ENCODE measurements at regions not wholly inside any gene's neighbourhood (a gene's known extent, or its start where the extent isn't known, plus 50 kb on each side); places are given as distances from the start of the nearest gene placed in this dataset.
"Not testable (repeated sequence)": the region's sequence is repeated elsewhere in the genome, so short reads cannot be mapped to it uniquely, and the experiment has no call there.

- ChIA-PET POLR2A (no interaction called here), CTCF (no interaction called here)
- Mint-ChIP-seq H3K27me3 (no peaks in the 10 kb centered on the region), H3K27ac (no peak overlapping the region), H3K36me3 (no peaks in the 10 kb centered on the region), H3K9me3 (no peaks in the 10 kb centered on the region), H3K4me3 (no peak overlapping the region), H3K4me1 (no peaks in the 10 kb centered on the region)
- no peak for ATAC-seq (replicated peaks in 1 of 4)
- Histone ChIP-seq H3K27me3 (replicated peaks in 1 of 2; ENCODE audit: control insufficient read depth in 2 of 2, extremely low read depth in 1 of 2, insufficient read depth in 2 of 2, low read length in 1 of 2) (no peaks in the 10 kb centered on the region), H3K27ac (ENCODE audit: low read length) (no peak overlapping the region), H3K4me3 (ENCODE audit: control insufficient read depth in 1 of 2, extremely low read depth in 1 of 2, low read length in 1 of 2) (no peak overlapping the region), H3K4me1 (ENCODE audit: control insufficient read depth in 1 of 2, extremely low read depth in 1 of 2, insufficient read depth in 2 of 2, low read length in 2 of 2) (no peaks in the 10 kb centered on the region), H3K36me3 (ENCODE audit: control insufficient read depth in 2 of 2, extremely low read depth in 1 of 2, insufficient read depth in 1 of 2, low read length in 1 of 2) (no peaks in the 10 kb centered on the region), H3K9me3 (no peaks in the 10 kb centered on the region)
- 74% methylated on average over 4 of the region's 4 CpGs for WGBS (ENCODE audit: insufficient coverage)
- no peak for DNase-seq
Measured at GRCh38 chr2:102871707-102872106, 109.9 kb downstream of the TMEM182 start.

GRCh38 chr2:102872388-102872787 lies 110.6 kb downstream of the TMEM182 start:
- Histone ChIP-seq H3K4me3 (ENCODE audit: control insufficient read depth in 1 of 2, extremely low read depth in 1 of 2, low read length in 1 of 2) (no peak overlapping the region), H3K4me1 (ENCODE audit: control insufficient read depth in 1 of 2, extremely low read depth in 1 of 2, insufficient read depth in 2 of 2, low read length in 2 of 2) (no peaks in the 10 kb centered on the region), H3K27me3 (replicated peaks in 1 of 2; ENCODE audit: control insufficient read depth in 2 of 2, extremely low read depth in 1 of 2, insufficient read depth in 2 of 2, low read length in 1 of 2) (no peaks in the 10 kb centered on the region), H3K27ac (ENCODE audit: low read length) (no peak overlapping the region), H3K9me3 (no peaks in the 10 kb centered on the region), H3K36me3 (ENCODE audit: control insufficient read depth in 2 of 2, extremely low read depth in 1 of 2, insufficient read depth in 1 of 2, low read length in 1 of 2) (no peaks in the 10 kb centered on the region)
- CTCF ChIA-PET, result no interaction called here
- Mint-ChIP-seq H3K36me3 (peaks cover 4% of the 10 kb centered on the region), H3K4me1 (no peaks in the 10 kb centered on the region), H3K27ac (no peak overlapping the region), H3K4me3 (no peak overlapping the region), H3K27me3 (peaks cover 0 to 5% of the 10 kb centered on the region in 2 donors), H3K9me3 (peaks cover 5% of the 10 kb centered on the region in 3 donors)
- ATAC-seq (replicated peaks in 1 of 4) (no peak), DNase-seq (no peak)
- POLR2A ChIA-PET, result no interaction called here
- WGBS (ENCODE audit: insufficient coverage), result 100% methylated on average over 1 of the region's 2 CpGs

DNA sequence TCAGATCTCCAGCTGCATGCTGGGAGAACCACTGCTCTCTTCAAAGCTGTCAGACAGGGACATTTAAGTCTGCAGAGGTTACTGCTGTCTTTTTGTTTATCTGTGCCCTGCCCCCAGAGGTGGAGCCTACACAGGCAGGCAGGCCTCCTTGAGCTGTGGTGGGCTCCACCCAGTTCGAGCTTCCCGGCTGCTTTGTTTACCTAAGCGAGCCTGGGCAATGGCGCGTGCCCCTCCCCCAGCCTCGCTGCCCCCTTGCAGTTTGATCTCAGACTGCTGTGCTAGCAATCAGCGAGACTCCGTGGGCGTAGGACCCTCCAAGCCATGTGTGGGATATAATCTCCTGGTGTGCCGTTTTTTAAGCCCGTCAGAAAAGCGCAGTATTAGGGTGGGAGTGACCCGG lies 117.7 kb downstream of the TMEM182 start:
- H3K4me3 ChIP-seq (ENCODE audit: control insufficient read depth in 1 of 2, extremely low read depth in 1 of 2, low read length in 1 of 2); H3K4me3 Mint-ChIP-seq; H3K4me1 Mint-ChIP-seq; H3K36me3 ChIP-seq (ENCODE audit: control insufficient read depth in 2 of 2, extremely low read depth in 1 of 2, insufficient read depth in 1 of 2, low read length in 1 of 2); H3K9me3 Mint-ChIP-seq; H3K4me1 ChIP-seq (ENCODE audit: control insufficient read depth in 1 of 2, extremely low read depth in 1 of 2, insufficient read depth in 2 of 2, low read length in 2 of 2); H3K36me3 Mint-ChIP-seq; ATAC-seq (replicated peaks in 1 of 4); CTCF ChIA-PET; POLR2A ChIA-PET; H3K27ac ChIP-seq (ENCODE audit: low read length); H3K9me3 ChIP-seq; H3K27me3 ChIP-seq (replicated peaks in 1 of 2; ENCODE audit: control insufficient read depth in 2 of 2, extremely low read depth in 1 of 2, insufficient read depth in 2 of 2, low read length in 1 of 2); DNase-seq; H3K27ac Mint-ChIP-seq; H3K27me3 Mint-ChIP-seq: not testable (repeated sequence)
- WGBS (ENCODE audit: insufficient coverage), result 92% methylated on average over 7 of the region's 13 CpGs

- DNase-seq (no peak), ATAC-seq (replicated peaks in 1 of 4) (no peak)
- H3K4me3 ChIP-seq (ENCODE audit: control insufficient read depth in 1 of 2, extremely low read depth in 1 of 2, low read length in 1 of 2), result no peak overlapping the region
- CTCF ChIA-PET, result no interaction called here
- H3K27ac ChIP-seq (ENCODE audit: low read length), result no peak overlapping the region
- POLR2A ChIA-PET, result interaction anchor here in 1 of 2 donors (0.6 kb wide), 1 partner anchor 119 kb away, joined by 5 read pairs; the partner anchor contains the start of gene TMEM182
- Mint-ChIP-seq H3K4me3 (no peak overlapping the region), H3K4me1 (no peaks in the 10 kb centered on the region), H3K36me3 (peaks cover 4% of the 10 kb centered on the region), H3K27me3 (peaks cover 0 to 8% of the 10 kb centered on the region in 2 donors), H3K9me3 (peaks cover 5 to 6% (median 5%) of the 10 kb centered on the region in 3 donors), H3K27ac (no peak overlapping the region)
- H3K36me3 ChIP-seq (ENCODE audit: control insufficient read depth in 2 of 2, extremely low read depth in 1 of 2, insufficient read depth in 1 of 2, low read length in 1 of 2), result no peaks in the 10 kb centered on the region
- H3K27me3 ChIP-seq (replicated peaks in 1 of 2; ENCODE audit: control insufficient read depth in 2 of 2, extremely low read depth in 1 of 2, insufficient read depth in 2 of 2, low read length in 1 of 2), result no peaks in the 10 kb centered on the region
- H3K9me3 ChIP-seq, result no peaks in the 10 kb centered on the region
- no peaks in the 10 kb centered on the region for H3K4me1 ChIP-seq (ENCODE audit: control insufficient read depth in 1 of 2, extremely low read depth in 1 of 2, insufficient read depth in 2 of 2, low read length in 2 of 2)
Measured at GRCh38 chr2:102880731-102881130, 118.9 kb downstream of the TMEM182 start.

DNA sequence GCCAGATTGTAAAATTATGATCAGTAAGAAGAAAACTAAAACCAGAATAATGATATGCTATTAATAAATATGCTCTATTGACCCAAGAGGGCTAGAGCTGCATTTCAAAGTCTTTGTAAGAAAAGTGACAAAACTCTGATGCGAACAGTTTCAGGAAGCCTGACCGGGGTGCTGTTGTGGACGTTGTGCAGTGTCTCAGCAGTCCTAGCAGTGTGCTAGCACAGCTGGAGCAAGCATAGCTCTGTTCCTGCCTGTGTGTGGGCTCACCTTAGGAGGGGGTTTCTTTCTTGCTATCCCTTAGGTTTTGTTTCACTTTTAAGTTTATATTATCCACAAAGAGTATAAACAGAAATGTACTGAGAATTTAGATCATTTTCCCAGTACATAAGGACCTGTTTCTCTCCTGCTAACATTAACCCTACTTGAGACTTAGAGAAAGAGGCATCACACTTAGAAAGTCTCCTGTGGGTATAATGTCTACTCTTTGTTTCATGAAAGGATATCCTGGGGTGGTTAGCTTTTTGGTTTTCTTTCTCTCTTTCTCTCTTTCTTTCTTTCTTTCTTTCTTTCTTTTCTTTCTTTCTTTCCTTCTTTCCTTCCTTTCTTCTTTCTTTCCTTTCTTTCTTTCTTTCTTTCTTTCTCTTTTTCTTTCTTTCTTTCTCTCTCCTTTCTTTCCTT lies 124.5 kb downstream of the TMEM182 start:
- CTCF ChIA-PET, result no interaction called here
- Mint-ChIP-seq H3K36me3 (no peaks in the 10 kb centered on the region), H3K4me1 (peaks cover 0 to 10% (median 0%) of the 10 kb centered on the region in 3 donors), H3K9me3 (peaks cover 0 to 4% (median 0%) of the 10 kb centered on the region in 3 donors), H3K27me3 (peaks cover 0 to 9% of the 10 kb centered on the region in 2 donors), H3K27ac (no peak overlapping the region), H3K4me3 (no peak overlapping the region)
- Histone ChIP-seq H3K27me3 (replicated peaks in 1 of 2; ENCODE audit: control insufficient read depth in 2 of 2, extremely low read depth in 1 of 2, insufficient read depth in 2 of 2, low read length in 1 of 2) (no peaks in the 10 kb centered on the region), H3K4me1 (ENCODE audit: control insufficient read depth in 1 of 2, extremely low read depth in 1 of 2, insufficient read depth in 2 of 2, low read length in 2 of 2) (no peaks in the 10 kb centered on the region), H3K4me3 (ENCODE audit: control insufficient read depth in 1 of 2, extremely low read depth in 1 of 2, low read length in 1 of 2) (no peak overlapping the region), H3K27ac (ENCODE audit: low read length) (no peak overlapping the region), H3K9me3 (no peaks in the 10 kb centered on the region), H3K36me3 (ENCODE audit: control insufficient read depth in 2 of 2, extremely low read depth in 1 of 2, insufficient read depth in 1 of 2, low read length in 1 of 2) (no peaks in the 10 kb centered on the region)
- WGBS (ENCODE audit: insufficient coverage), result 74% methylated on average over 3 of the region's 3 CpGs
- POLR2A ChIA-PET, result no interaction called here
- DNase-seq (no peak), ATAC-seq (replicated peaks in 1 of 4) (no peak)

- CTCF ChIA-PET, result no interaction called here
- Histone ChIP-seq H3K27ac (ENCODE audit: low read length) (no peak overlapping the region), H3K4me1 (ENCODE audit: control insufficient read depth in 1 of 2, extremely low read depth in 1 of 2, insufficient read depth in 2 of 2, low read length in 2 of 2) (no peaks in the 10 kb centered on the region), H3K27me3 (replicated peaks in 1 of 2; ENCODE audit: control insufficient read depth in 2 of 2, extremely low read depth in 1 of 2, insufficient read depth in 2 of 2, low read length in 1 of 2) (no peaks in the 10 kb centered on the region), H3K4me3 (ENCODE audit: control insufficient read depth in 1 of 2, extremely low read depth in 1 of 2, low read length in 1 of 2) (no peak overlapping the region), H3K9me3 (no peaks in the 10 kb centered on the region), H3K36me3 (ENCODE audit: control insufficient read depth in 2 of 2, extremely low read depth in 1 of 2, insufficient read depth in 1 of 2, low read length in 1 of 2) (no peaks in the 10 kb centered on the region)
- ATAC-seq (replicated peaks in 1 of 4), result no peak
- Mint-ChIP-seq H3K36me3 (no peaks in the 10 kb centered on the region), H3K27me3 (peaks cover 0 to 9% of the 10 kb centered on the region in 2 donors), H3K9me3 (peaks cover 0 to 4% (median 0%) of the 10 kb centered on the region in 3 donors), H3K4me3 (no peak overlapping the region), H3K4me1 (peaks cover 0 to 10% (median 0%) of the 10 kb centered on the region in 3 donors), H3K27ac (no peak overlapping the region)
- DNase-seq, result no peak
- POLR2A ChIA-PET, result no interaction called here
- 100% methylated on average over 1 of the region's 4 CpGs for whole genome bisulfite sequencing (ENCODE audit: insufficient coverage)
Measured at GRCh38 chr2:102888514-102888913, 126.7 kb downstream of the TMEM182 start.

GRCh38 chr2:102891296-102891695 lies 129.5 kb downstream of the TMEM182 start:
- ATAC-seq (replicated peaks in 1 of 4) (no peak), DNase-seq (no peak)
- Mint-ChIP-seq H3K4me1 (peaks cover 0 to 10% (median 0%) of the 10 kb centered on the region in 3 donors), H3K27me3 (peaks cover 0 to 9% of the 10 kb centered on the region in 2 donors), H3K27ac (no peak overlapping the region), H3K9me3 (peaks cover 0 to 4% (median 2%) of the 10 kb centered on the region in 3 donors), H3K4me3 (no peak overlapping the region), H3K36me3 (no peaks in the 10 kb centered on the region)
- POLR2A ChIA-PET, result no interaction called here
- H3K27me3 ChIP-seq (replicated peaks in 1 of 2; ENCODE audit: control insufficient read depth in 2 of 2, extremely low read depth in 1 of 2, insufficient read depth in 2 of 2, low read length in 1 of 2), result no peaks in the 10 kb centered on the region
- H3K9me3 ChIP-seq, result no peaks in the 10 kb centered on the region
- H3K27ac ChIP-seq (ENCODE audit: low read length), result no peak overlapping the region
- 20% methylated on average over 1 of the region's 6 CpGs for WGBS (ENCODE audit: insufficient coverage)
- no peaks in the 10 kb centered on the region for H3K36me3 ChIP-seq (ENCODE audit: control insufficient read depth in 2 of 2, extremely low read depth in 1 of 2, insufficient read depth in 1 of 2, low read length in 1 of 2)
- H3K4me1 ChIP-seq (ENCODE audit: control insufficient read depth in 1 of 2, extremely low read depth in 1 of 2, insufficient read depth in 2 of 2, low read length in 2 of 2), result no peaks in the 10 kb centered on the region
- CTCF ChIA-PET, result interaction anchor here in 1 of 2 donors (0.6 kb wide), 1 partner anchor 9 kb away, joined by 3 read pairs; no protein-coding TSS in a partner anchor
- no peak overlapping the region for H3K4me3 ChIP-seq (ENCODE audit: control insufficient read depth in 1 of 2, extremely low read depth in 1 of 2, low read length in 1 of 2)
